A549 (cell line): ENCODE measurements at regions not wholly inside any gene's neighbourhood (a gene's known extent, or its start where the extent isn't known, plus 50 kb on each side); places are given as distances from the start of the nearest gene placed in this dataset.

Experiments
- ATAC-seq, 2 experiments: fragments of 200-7000 bp in 1 of 2; fragments of >200 bp in 1 of 2; cut with Nextera tagmentation in 1 of 2; cut with Tn5 transposase in 1 of 2; 3 replicates each; pipeline versions ENCODE4 v1.8.0 to v1.9.1; 2018 to 2020; ENCODE audit warnings: mild to moderate bottlenecking in 1 of 2, moderate library complexity in 1 of 2
- CTCF ChIA-PET: fragments of 300-600 bp; sonication (Branson Sonifier 250); formaldehyde crosslinking; extraction: SDS; loops from one replicate; lab custom pipeline; 2021; ENCODE audit warnings: antibody characterized with exemption, inconsistent platforms; lab: Yijun Ruan, JAX
- POLR2A ChIA-PET: fragments of 350-600 bp; formaldehyde crosslinking; extraction: SDS; loops from one replicate; lab custom pipeline; 2021; ENCODE audit warnings: antibody characterized with exemption, inconsistent platforms; lab: Yijun Ruan, JAX
- DNase-seq, 2 experiments: peaks; one replicate each; pipeline versions ENCODE4 v3.0.0 to v3.0.0-alpha.2; 2011 to 2016; ENCODE audit warnings: low read depth in 1 of 2, low spot score in 1 of 2
- FAIRE-seq: peaks from 2 replicates; lab custom pipeline; 2011; peaks lifted over from hg19 to GRCh38; lab: Jason Lieb, UNC
- H3K27ac ChIP-seq, 2 experiments: fragments of >200 bp; sonication (Bioruptor Twin); formaldehyde crosslinking; 3 replicates each; pipeline ENCODE4 v1.5.1; 2016 to 2017
- H3K4me1 ChIP-seq: fragments of >200 bp; sonication (Bioruptor Twin); formaldehyde crosslinking; 3 replicates; pipeline ENCODE4 v1.6.1; 2016
- H3K4me2 ChIP-seq: fragments of >200 bp; sonication (Bioruptor Twin); formaldehyde crosslinking; 3 replicates; pipeline ENCODE4 v1.6.1; 2016
- H3K4me3 ChIP-seq: fragments of >200 bp; sonication (Bioruptor Twin); formaldehyde crosslinking; 3 replicates; pipeline ENCODE4 v1.5.1; 2016
- H3K9me3 ChIP-seq: fragments of >200 bp; sonication (Bioruptor Twin); formaldehyde crosslinking; 3 replicates; pipeline ENCODE4 v1.6.1; 2016
- CBX8 ChIP-seq: fragments of 200-600 bp; sonication (generic); IDR thresholded peaks from 2 replicates; pipeline ENCODE4 v1.6.1; 2016
- ELK1 ChIP-seq: fragments of 150-350 bp; IDR thresholded peaks from 2 replicates; pipeline ENCODE4 v1.6.1; 2014; ENCODE audit warnings: low read depth, mild to moderate bottlenecking, low read length
- FOSL2 ChIP-seq, 2 experiments: fragments of 450-650 bp in 1 of 2; fragments of >200 bp in 1 of 2; sonication (Bioruptor Twin) in 1 of 2; formaldehyde crosslinking; IDR thresholded peaks; 2 replicates each; pipeline versions ENCODE4 v1.5.0 to v1.6.1; 2016 to 2020; ENCODE audit warnings: mild to moderate bottlenecking in 1 of 2, moderate library complexity in 1 of 2
- GATA3 ChIP-seq: IDR thresholded peaks from 2 replicates; pipeline ENCODE4 v1.6.1; 2012; ENCODE audit warnings: borderline replicate concordance
- HDAC2 ChIP-seq: fragments of 200-600 bp; sonication (generic); IDR thresholded peaks from 2 replicates; pipeline ENCODE4 v1.6.1; 2016
- JUNB ChIP-seq: fragments of >200 bp; sonication (Bioruptor Twin); formaldehyde crosslinking; IDR thresholded peaks from 2 replicates; pipeline ENCODE4 v1.6.1; 2016
- MAZ ChIP-seq: fragments of 150-350 bp; IDR thresholded peaks from 2 replicates; pipeline ENCODE4 v1.6.1; 2014; ENCODE audit warnings: antibody characterized with exemption, low read depth, low read length, borderline replicate concordance
- MYC ChIP-seq: IDR thresholded peaks from 2 replicates; pipeline ENCODE4 v1.6.1; 2012; ENCODE audit warnings: mild to moderate bottlenecking, inconsistent platforms, low read length, improper control_type of control experiment, borderline replicate concordance
- NR3C1 ChIP-seq: fragments of >200 bp; sonication (Bioruptor Twin); formaldehyde crosslinking; IDR thresholded peaks from 3 replicates; pipeline ENCODE4 v1.6.1; 2017
- PHF8 ChIP-seq: fragments of 200-600 bp; sonication (generic); IDR thresholded peaks from 2 replicates; pipeline ENCODE4 v1.6.1; 2016; ENCODE audit warnings: low read depth, mild to moderate bottlenecking, antibody characterized with exemption, moderate library complexity, borderline replicate concordance
- POLR2AphosphoS2 ChIP-seq: conservative IDR thresholded peaks from 2 replicates; pipeline ENCODE4 v1.6.1; 2012; ENCODE audit warnings: low read length, improper control_type of control experiment, inconsistent platforms
- RAD21 ChIP-seq, 2 experiments: fragments of >200 bp in 1 of 2; sonication (Bioruptor Twin) in 1 of 2; formaldehyde crosslinking in 1 of 2; IDR thresholded peaks in 1 of 2; conservative IDR thresholded peaks in 1 of 2; 2 replicates in 1 of 2; 3 replicates in 1 of 2; pipeline ENCODE4 v1.6.1; 2012 to 2018; ENCODE audit warnings: inconsistent platforms in 1 of 2
- RARB ChIP-seq: fragments of 250-450 bp; sonication (Bioruptor Pico); IDR thresholded peaks from 2 replicates; pipeline ENCODE4 v1.8.0; 2021; ENCODE audit warnings: mild to moderate bottlenecking, moderate library complexity
- RNF2 ChIP-seq: fragments of 200-600 bp; sonication (generic); IDR thresholded peaks from 2 replicates; pipeline ENCODE4 v1.6.1; 2016; ENCODE audit warnings: low read depth, mild to moderate bottlenecking, antibody characterized with exemption, moderate library complexity, borderline replicate concordance
- TP53 ChIP-seq: fragments of 250-450 bp; sonication (Bioruptor Pico); IDR thresholded peaks from 2 replicates; pipeline ENCODE4 v1.5.0; 2021; ENCODE audit warnings: mild to moderate bottlenecking, moderate library complexity
- ZFP36 ChIP-seq: fragments of 450-650 bp; IDR thresholded peaks from 2 replicates; pipeline ENCODE4 v1.6.1; 2014; ENCODE audit warnings: borderline replicate concordance; ENCODE audit not compliant: partially characterized antibody
- WGBS: methylation state at CpG from one replicate; pipeline ENCODE4 v1.1.6; 2017; ENCODE audit errors: missing lambda C conversion rate; 5-methylcytosine and 5-hydroxymethylcytosine counted together
- TF ChIP-seq, protein P1 (sequence below): fragments of 200-600 bp; sonication (generic); IDR thresholded peaks from 2 replicates; pipeline ENCODE4 v1.6.1; 2016; ENCODE audit warnings: antibody characterized with exemption, mild to moderate bottlenecking, moderate library complexity
- TF ChIP-seq, protein P2 (sequence below): fragments of 250-450 bp; sonication (Bioruptor Pico); IDR thresholded peaks from 2 replicates; pipeline ENCODE4 v1.5.0; 2021; ENCODE audit warnings: mild to moderate bottlenecking, moderate library complexity, borderline replicate concordance
- TF ChIP-seq, protein P3 (sequence below): fragments of >200 bp; sonication (Bioruptor Twin); formaldehyde crosslinking; IDR thresholded peaks from 2 replicates; pipeline ENCODE4 v1.6.1; 2016
- TF ChIP-seq, protein P4 (sequence below): fragments of >200 bp; sonication (Bioruptor Twin); formaldehyde crosslinking; IDR thresholded peaks from 3 replicates; pipeline ENCODE4 v1.5.1; 2016

DNA sequence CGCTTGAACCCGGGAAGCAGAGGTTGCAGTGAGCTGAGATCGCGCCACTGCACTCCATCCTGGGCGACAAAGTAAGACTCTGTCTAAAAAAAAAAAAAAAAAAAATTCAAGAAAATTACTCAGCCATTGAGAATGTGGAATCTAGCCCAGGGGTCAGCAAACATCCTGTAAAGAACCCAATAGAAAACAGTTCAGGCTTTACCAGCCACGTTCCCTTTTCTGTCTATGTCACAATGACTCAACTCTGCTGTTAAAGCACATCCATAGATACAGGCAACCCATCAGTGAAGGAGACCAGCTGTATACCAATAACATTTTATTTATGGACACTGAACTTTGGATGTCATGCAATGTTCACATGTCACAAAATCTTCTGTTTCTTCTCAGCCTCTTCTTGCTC, 435.6 kb upstream of the GYPC start (continued):
- TF ChIP-seq, protein P1, sequence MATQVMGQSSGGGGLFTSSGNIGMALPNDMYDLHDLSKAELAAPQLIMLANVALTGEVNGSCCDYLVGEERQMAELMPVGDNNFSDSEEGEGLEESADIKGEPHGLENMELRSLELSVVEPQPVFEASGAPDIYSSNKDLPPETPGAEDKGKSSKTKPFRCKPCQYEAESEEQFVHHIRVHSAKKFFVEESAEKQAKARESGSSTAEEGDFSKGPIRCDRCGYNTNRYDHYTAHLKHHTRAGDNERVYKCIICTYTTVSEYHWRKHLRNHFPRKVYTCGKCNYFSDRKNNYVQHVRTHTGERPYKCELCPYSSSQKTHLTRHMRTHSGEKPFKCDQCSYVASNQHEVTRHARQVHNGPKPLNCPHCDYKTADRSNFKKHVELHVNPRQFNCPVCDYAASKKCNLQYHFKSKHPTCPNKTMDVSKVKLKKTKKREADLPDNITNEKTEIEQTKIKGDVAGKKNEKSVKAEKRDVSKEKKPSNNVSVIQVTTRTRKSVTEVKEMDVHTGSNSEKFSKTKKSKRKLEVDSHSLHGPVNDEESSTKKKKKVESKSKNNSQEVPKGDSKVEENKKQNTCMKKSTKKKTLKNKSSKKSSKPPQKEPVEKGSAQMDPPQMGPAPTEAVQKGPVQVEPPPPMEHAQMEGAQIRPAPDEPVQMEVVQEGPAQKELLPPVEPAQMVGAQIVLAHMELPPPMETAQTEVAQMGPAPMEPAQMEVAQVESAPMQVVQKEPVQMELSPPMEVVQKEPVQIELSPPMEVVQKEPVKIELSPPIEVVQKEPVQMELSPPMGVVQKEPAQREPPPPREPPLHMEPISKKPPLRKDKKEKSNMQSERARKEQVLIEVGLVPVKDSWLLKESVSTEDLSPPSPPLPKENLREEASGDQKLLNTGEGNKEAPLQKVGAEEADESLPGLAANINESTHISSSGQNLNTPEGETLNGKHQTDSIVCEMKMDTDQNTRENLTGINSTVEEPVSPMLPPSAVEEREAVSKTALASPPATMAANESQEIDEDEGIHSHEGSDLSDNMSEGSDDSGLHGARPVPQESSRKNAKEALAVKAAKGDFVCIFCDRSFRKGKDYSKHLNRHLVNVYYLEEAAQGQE: no peak
- no peak for TF ChIP-seq PHF8
- no peak for TF ChIP-seq RARB (CRISPR knock-in tag)

- 13% methylated on average over 1 of the region's 1 CpG for WGBS
- H3K4me1 ChIP-seq: no peaks in the 10 kb centered on the region
- TF ChIP-seq FOSL2 (IDR thresholded peaks at IDR 0.05) (no peak), FOSL2 (CRISPR knock-in tag; IDR thresholded peaks at IDR 0.05) (no peak), NR3C1 (no peak), RAD21 (conservative IDR thresholded peaks at IDR 0.05 in 1 of 2, IDR thresholded peaks at IDR 0.05 in 1 of 2) (no peak), HDAC2 (no peak), GATA3 (no peak), TP53 (no peak), RNF2 (no peak), POLR2AphosphoS2 (no peak), MYC (no peak), JUNB (no peak), MAZ (no peak), CBX8 (no peak), ELK1 (no peak), ZFP36 (no peak)
- TF ChIP-seq, protein P2, sequence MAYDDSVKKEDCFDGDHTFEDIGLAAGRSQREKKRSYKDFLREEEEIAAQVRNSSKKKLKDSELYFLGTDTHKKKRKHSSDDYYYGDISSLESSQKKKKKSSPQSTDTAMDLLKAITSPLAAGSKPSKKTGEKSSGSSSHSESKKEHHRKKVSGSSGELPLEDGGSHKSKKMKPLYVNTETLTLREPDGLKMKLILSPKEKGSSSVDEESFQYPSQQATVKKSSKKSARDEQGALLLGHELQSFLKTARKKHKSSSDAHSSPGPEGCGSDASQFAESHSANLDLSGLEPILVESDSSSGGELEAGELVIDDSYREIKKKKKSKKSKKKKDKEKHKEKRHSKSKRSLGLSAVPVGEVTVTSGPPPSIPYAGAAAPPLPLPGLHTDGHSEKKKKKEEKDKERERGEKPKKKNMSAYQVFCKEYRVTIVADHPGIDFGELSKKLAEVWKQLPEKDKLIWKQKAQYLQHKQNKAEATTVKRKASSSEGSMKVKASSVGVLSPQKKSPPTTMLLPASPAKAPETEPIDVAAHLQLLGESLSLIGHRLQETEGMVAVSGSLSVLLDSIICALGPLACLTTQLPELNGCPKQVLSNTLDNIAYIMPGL: no peak
- TF ChIP-seq, protein P3, sequence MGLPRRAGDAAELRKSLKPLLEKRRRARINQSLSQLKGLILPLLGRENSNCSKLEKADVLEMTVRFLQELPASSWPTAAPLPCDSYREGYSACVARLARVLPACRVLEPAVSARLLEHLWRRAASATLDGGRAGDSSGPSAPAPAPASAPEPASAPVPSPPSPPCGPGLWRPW: no peak
- TF ChIP-seq, protein P4, sequence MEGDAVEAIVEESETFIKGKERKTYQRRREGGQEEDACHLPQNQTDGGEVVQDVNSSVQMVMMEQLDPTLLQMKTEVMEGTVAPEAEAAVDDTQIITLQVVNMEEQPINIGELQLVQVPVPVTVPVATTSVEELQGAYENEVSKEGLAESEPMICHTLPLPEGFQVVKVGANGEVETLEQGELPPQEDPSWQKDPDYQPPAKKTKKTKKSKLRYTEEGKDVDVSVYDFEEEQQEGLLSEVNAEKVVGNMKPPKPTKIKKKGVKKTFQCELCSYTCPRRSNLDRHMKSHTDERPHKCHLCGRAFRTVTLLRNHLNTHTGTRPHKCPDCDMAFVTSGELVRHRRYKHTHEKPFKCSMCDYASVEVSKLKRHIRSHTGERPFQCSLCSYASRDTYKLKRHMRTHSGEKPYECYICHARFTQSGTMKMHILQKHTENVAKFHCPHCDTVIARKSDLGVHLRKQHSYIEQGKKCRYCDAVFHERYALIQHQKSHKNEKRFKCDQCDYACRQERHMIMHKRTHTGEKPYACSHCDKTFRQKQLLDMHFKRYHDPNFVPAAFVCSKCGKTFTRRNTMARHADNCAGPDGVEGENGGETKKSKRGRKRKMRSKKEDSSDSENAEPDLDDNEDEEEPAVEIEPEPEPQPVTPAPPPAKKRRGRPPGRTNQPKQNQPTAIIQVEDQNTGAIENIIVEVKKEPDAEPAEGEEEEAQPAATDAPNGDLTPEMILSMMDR: no peak
- ChIA-PET CTCF (no interaction called here), POLR2A (no interaction called here)
- DNase-seq: no peak
- no peak for ATAC-seq
- H3K27ac ChIP-seq: no peak overlapping the region
- no peaks in the 10 kb centered on the region for H3K9me3 ChIP-seq
- no peak overlapping the region for H3K4me3 ChIP-seq
- no peak overlapping the region for H3K4me2 ChIP-seq
- FAIRE-seq: no peak
Measured at GRCh38 chr2:126221506-126221905, 434.5 kb upstream of the GYPC start.
